HG03280 (cell line): ENCODE measurements at regions not wholly inside any gene's neighbourhood (a gene's known extent, or its start where the extent isn't known, plus 50 kb on each side); places are given as distances from the start of the nearest gene placed in this dataset.
"Not testable (repeated sequence)": the region's sequence is repeated elsewhere in the genome, so short reads cannot be mapped to it uniquely, and the experiment has no call there.

Experiments used
- ATAC-seq: cut with Tn5 transposase; IDR thresholded peaks from one replicate; pipeline ENCODE4 v1.9.1; 2021; ENCODE audit warnings: mild to moderate bottlenecking, moderate library complexity; ENCODE audit not compliant: unreplicated experiment

DNA sequence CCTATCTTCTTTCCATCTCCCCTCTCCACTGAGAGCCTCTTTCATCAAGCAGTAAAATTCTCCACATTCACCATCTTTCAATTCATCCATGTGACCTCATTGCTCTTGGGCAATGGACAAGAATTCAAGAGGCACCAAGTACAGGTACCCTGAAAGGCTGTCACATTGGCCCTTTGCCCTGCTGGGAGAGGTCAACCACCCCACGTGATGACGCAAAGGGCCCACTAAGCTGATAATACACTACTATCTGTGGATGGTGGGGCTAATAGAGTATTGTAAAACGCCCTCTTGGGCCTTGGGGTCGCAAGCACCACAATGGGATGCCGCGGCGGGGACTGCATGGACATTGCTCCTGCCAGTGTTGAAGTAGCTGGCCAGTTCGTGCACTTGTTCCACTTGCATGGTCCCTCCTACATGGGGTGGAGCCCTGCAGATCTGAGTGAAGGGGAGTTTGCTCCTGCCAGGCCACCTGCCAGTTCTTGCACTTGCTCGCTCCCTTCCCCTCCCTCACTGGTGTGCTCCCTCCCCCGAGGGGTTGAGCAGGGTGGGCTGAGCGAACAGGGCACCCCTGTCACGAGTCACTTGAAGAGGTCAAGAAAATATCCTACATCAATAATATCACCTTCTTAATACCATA lies 1578.8 kb upstream of the RAG2 start:
- ATAC-seq: no peak

GRCh38 chr11:38173676-38174075 lies 1575.6 kb upstream of the RAG2 start:
- ATAC-seq: no peak

- no peak for ATAC-seq
Measured at GRCh38 chr11:38169286-38169685, 1571.2 kb upstream of the RAG2 start.

GRCh38 chr11:38163526-38163925 lies 1565.5 kb upstream of the RAG2 start:
- no peak for ATAC-seq

DNA sequence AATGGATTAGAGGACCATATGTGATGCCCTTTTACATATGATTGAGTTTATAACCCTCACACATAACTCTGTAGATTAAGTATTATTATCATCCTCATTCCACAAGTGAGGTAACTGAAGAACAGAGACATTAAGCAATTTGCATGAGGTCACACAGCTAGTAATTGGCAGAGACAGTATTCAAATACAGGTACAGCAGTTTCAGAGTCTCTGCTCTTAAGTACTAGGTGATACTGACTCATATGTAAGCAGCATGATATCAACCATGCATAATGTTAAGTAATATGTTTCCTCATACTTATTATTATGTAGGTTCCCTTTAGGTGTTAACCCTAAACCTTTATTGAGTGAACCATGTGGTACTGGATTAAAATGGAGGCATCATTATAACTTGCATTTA lies 1562.4 kb upstream of the RAG2 start:
- ATAC-seq: no peak

- no peak for ATAC-seq
Measured at GRCh38 chr11:38159038-38159437, 1561.0 kb upstream of the RAG2 start.

DNA sequence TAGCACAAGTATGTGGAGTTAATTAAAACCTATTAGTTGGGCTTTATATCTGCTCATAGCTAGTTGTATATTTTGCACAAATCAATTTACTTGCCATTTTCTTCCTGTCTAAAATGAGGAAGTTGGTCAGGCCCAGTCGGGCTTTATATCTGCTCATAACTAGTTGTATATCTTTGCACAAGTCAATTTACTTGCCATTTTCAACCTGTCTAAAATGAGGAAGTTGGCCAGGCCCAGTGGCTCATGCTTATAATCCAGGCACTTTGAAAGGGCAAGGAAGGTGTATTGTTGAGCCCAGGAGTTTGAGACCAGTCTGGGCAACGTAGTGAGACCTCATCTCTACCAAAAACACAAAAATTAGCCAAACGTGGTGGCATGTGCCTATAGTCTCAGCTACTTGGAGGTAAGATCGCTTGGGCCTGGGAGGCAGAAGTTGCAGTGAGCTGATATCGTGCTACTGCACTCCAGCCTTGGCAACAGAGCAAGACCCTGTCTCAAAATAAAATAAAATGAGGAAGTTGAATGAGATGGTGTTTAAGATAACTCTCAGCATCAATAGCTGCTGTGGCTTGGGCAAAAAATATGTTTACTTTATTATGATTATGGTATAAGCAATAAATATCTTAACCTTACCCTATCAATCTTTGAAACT lies 1558.6 kb upstream of the RAG2 start:
- no peak for ATAC-seq

DNA sequence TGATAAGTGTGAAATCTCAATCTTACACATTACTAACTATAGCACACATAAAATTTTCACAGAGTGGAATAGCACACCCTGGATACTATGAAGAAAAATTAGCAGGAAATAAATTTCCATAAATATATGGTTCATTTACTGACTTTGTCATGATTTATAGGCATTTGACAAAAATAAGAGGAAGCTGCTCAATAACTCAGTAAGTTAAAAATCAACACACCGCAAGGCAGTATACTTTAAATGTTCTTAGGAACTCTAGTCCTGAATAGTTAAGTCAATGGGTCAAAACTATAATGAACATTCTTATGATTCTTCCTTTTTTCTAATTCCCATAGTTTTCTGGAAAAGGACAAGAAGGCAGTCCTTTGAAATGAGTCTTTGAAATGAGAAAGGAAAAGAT lies 1557.8 kb upstream of the RAG2 start:
- no peak for ATAC-seq

GRCh38 chr11:38153985-38154384 lies 1555.9 kb upstream of the RAG2 start:
- ATAC-seq: no peak

GRCh38 chr11:38143852-38144251 lies 1545.8 kb upstream of the RAG2 start:
- no peak for ATAC-seq

DNA sequence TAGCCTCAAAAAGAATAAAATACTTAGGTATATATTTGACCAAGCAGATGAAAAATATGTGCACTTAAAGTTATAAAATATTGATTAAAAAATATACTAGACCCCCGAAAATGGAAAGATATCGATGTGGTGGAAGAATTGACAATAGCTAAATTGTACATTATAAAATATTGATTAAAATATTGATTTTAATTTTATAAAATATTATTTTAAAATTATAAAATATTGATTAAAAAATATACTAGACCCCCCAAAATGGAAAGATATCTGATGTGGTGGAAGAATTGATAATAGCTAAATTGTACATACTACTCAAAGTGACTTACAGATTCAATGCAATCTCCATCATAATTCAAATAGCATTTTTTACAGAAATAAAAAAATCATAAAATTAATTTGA lies 1540.9 kb upstream of the RAG2 start:
- no peak for ATAC-seq

DNA sequence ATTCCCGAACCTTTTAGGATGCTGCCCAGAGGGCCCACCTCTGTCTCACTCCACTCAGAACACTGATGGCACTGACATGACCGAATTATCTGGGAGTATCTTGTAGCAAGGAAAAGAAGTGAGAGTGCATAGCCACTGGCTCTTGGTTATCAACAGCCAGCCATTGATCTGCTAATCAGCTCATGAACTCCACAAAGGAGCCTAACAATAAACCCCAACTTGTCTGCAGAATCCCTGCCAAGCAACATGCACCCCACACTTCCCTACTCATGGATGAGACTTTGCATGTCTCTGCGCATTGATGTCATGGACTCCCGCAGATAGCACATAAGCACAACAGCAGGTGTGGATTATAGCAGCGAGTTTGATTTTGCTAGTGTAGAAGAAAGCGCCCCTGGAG lies 1538.9 kb upstream of the RAG2 start:
- ATAC-seq: no peak

DNA sequence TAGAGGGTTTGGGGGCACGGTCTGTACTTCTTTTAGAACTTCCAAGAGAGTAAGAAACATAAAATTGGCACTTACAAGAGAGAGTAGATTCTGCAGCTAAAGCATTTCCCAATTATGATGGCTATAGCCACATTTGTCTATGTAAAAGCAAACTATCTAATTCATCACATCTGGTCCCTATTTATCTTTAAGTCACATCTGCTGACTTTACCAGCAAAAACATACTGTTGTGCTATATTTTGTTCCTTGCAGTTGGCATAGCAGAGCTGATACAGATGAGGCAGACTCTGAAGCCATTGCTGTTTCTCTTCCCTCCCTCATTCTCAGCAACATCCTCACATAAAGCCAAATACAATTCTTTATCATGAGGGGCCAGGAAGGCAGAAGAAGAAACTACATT lies 1533.5 kb upstream of the RAG2 start:
- ATAC-seq: no peak

- no peak for ATAC-seq
Measured at GRCh38 chr11:38130976-38131375, 1532.9 kb upstream of the RAG2 start.

- no peak for ATAC-seq
Measured at GRCh38 chr11:38130514-38130913, 1532.5 kb upstream of the RAG2 start.

- no peak for ATAC-seq
Measured at GRCh38 chr11:38123673-38124072, 1525.6 kb upstream of the RAG2 start.

DNA sequence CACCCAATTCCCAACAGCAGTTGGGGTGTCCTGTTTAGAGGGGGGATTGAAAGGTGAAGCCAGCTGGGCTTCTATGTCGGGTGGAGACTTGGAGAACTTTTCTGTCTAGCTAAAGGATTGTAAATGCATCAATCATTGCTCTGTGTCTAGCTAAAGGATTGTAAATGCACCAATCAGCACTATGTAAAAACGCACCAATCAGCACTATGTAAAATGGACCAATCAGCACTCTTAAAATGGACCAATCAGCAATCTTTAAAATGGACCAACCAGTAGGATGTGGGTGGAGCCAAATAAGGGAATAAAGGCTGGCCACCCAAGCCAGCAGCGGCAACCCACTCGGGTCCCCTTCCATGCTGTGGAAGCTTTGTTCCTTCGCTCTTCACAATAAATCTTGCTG lies 1518.6 kb upstream of the RAG2 start:
- ATAC-seq: not testable (repeated sequence)

GRCh38 chr11:38115381-38115780 lies 1517.3 kb upstream of the RAG2 start:
- not testable (repeated sequence) for ATAC-seq

GRCh38 chr11:38100836-38101462 lies 1502.9 kb upstream of the RAG2 start:
- no peak for ATAC-seq

DNA sequence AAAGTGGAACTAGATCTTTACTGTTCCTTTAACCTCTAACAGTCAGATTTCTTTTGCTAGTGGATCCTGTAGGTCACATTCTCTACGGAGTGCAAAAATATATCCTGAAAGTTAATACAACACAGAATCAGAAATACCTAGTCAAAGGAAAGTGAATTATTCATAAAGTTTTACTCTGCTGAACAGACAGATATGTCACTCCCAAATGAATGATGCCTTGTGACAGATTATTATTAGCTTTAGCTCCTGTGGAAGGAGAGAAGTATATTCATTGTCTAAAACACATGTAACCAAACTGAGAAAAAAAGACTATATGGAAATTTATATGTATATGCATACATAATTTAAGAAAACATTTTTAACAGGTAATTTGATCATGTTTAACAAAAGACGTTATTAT lies 1497.2 kb upstream of the RAG2 start:
- ATAC-seq: no peak

- ATAC-seq: no peak
Measured at GRCh38 chr11:38089726-38090125, 1491.7 kb upstream of the RAG2 start.

- no peak for ATAC-seq
Measured at GRCh38 chr11:38060920-38061319, 1462.9 kb upstream of the RAG2 start.
